ENCODE measurements at regions not wholly inside any gene's neighbourhood (a gene's known extent, or its start where the extent isn't known, plus 50 kb on each side); places are given as distances from the start of the nearest gene placed in this dataset.

DNA sequence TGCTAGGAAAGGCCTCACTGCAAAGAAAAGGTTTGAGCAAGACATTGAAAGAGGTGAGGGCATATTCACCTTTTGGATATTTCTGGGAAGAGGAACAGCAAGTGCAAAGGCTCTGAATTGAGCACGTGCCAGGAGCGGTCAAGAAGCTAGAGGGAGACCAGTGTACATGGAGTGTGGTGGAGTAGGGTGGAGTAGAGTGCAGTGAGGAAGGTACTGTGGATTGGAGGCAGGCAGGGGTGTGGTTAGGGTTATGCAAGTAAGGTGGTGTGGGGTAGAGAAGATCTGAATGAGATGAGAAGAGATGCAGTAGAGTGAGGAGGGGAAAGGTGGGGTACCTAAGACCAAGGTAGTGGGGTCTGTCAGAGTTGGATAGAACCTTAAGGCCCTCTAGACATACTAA lies 119.6 kb downstream of the OMA1 start (continued):
- TF ChIP-seq REST (IDR thresholded peaks at IDR 0.05; ENCODE audit: low read depth, low read length), result no peak
- no peak for TF ChIP-seq FOXJ3 (CRISPR knock-in tag; IDR thresholded peaks at IDR 0.05)
- TF ChIP-seq TCF12 (IDR thresholded peaks at IDR 0.05), result no peak

DNA sequence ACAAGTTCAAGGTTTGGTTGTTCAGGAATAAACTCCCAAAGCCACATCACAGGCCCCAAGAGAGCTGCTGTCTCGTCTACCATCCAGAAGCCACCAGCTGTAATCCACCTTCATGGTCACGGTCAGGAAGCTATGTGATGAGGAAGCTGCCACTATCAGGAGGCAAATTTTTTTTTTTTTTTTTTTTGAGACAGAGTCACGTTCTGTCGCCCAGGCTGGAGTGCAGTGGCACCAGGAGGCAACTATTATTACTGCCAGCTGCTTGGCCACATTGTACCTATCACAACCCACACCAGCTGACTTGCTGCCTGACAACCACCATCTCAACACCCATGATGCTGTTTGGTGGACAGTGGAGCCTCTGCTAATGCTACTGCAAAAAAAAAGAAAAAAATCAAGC lies 124.1 kb downstream of the OMA1 start:
- Histone ChIP-seq H3K4me1 (ENCODE audit: control insufficient read depth in 1 of 2, insufficient read depth in 2 of 2, low read depth in 1 of 2, low read length in 1 of 2) (no peaks in the 10 kb centered on the region; a peak in 2 of 4 replicates), H3K9me3 (no peaks in the 10 kb centered on the region), H3F3A (replicated peaks; ENCODE audit: insufficient read depth) (no peaks in the 10 kb centered on the region), H3K4me3 (ENCODE audit: low read depth in 2 of 2, low read length in 1 of 2) (no peak overlapping the region), H3K4me2 (no peak overlapping the region), H2AFZ (ENCODE audit: low read depth) (no peak overlapping the region), H3K79me2 (ENCODE audit: insufficient read depth) (no peaks in the 10 kb centered on the region), H3K9me2 (no peaks in the 10 kb centered on the region), H3K36me3 (replicated peaks in 1 of 2; ENCODE audit: control insufficient read depth in 1 of 2, insufficient read depth in 2 of 2, low read length in 1 of 2) (no peaks in the 10 kb centered on the region), H3K27ac (ENCODE audit: low read depth in 2 of 2, low read length in 1 of 2) (no peak overlapping the region), H4K20me1 (ENCODE audit: insufficient read depth) (no peaks in the 10 kb centered on the region), H3K9ac (no peak overlapping the region), H3K27me3 (ENCODE audit: insufficient read depth) (no peaks in the 10 kb centered on the region)
- ChIA-PET CTCF (no interaction called here), POLR2A (no interaction called here)
- no peak for DNase-seq
- WGBS (ENCODE audit: low lambda C conversion rate), result 78% methylated on average over 4 of the region's 4 CpGs
- no peak for TF ChIP-seq NRF1 (IDR thresholded peaks at IDR 0.05; ENCODE audit: low read depth, low read length)
- no peak for TF ChIP-seq USF1 (IDR thresholded peaks at IDR 0.05; ENCODE audit: borderline replicate concordance, low read depth)
- TF ChIP-seq ELF1 (IDR thresholded peaks at IDR 0.05), result no peak
- no peak for TF ChIP-seq RFX5 (IDR thresholded peaks at IDR 0.05; ENCODE audit: low read length)
- TF ChIP-seq RXRA (IDR thresholded peaks at IDR 0.05; ENCODE audit: borderline replicate concordance, low read depth), result no peak
- TF ChIP-seq FOSL2 (IDR thresholded peaks at IDR 0.05; ENCODE audit: borderline replicate concordance, low read depth), result no peak
- TF ChIP-seq, protein P1, sequence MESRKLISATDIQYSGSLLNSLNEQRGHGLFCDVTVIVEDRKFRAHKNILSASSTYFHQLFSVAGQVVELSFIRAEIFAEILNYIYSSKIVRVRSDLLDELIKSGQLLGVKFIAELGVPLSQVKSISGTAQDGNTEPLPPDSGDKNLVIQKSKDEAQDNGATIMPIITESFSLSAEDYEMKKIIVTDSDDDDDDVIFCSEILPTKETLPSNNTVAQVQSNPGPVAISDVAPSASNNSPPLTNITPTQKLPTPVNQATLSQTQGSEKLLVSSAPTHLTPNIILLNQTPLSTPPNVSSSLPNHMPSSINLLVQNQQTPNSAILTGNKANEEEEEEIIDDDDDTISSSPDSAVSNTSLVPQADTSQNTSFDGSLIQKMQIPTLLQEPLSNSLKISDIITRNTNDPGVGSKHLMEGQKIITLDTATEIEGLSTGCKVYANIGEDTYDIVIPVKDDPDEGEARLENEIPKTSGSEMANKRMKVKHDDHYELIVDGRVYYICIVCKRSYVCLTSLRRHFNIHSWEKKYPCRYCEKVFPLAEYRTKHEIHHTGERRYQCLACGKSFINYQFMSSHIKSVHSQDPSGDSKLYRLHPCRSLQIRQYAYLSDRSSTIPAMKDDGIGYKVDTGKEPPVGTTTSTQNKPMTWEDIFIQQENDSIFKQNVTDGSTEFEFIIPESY (IDR thresholded peaks at IDR 0.05; ENCODE audit: borderline replicate concordance, low read depth), result no peak
- TF ChIP-seq MEF2A (IDR thresholded peaks at IDR 0.05; ENCODE audit: borderline replicate concordance, low read depth), result no peak
- TF ChIP-seq YY1 (IDR thresholded peaks at IDR 0.05; ENCODE audit: low read depth), result no peak
- TF ChIP-seq FOXM1 (IDR thresholded peaks at IDR 0.05; ENCODE audit: low read depth), result no peak
- no peak for TF ChIP-seq GABPA (IDR thresholded peaks at IDR 0.05; ENCODE audit: low read depth)
- TF ChIP-seq PBX3 (IDR thresholded peaks at IDR 0.05), result no peak
- TF ChIP-seq CHD2 (IDR thresholded peaks at IDR 0.05; ENCODE audit: low read length, partially characterized antibody), result no peak
- TF ChIP-seq POLR2AphosphoS5 (IDR thresholded peaks at IDR 0.05; ENCODE audit: low read depth, low read length), result no peak
- TF ChIP-seq TEAD4 (IDR thresholded peaks at IDR 0.05; ENCODE audit: borderline replicate concordance, insufficient read depth), result no peak
- TF ChIP-seq, protein P2, sequence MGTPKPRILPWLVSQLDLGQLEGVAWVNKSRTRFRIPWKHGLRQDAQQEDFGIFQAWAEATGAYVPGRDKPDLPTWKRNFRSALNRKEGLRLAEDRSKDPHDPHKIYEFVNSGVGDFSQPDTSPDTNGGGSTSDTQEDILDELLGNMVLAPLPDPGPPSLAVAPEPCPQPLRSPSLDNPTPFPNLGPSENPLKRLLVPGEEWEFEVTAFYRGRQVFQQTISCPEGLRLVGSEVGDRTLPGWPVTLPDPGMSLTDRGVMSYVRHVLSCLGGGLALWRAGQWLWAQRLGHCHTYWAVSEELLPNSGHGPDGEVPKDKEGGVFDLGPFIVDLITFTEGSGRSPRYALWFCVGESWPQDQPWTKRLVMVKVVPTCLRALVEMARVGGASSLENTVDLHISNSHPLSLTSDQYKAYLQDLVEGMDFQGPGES (IDR thresholded peaks at IDR 0.05; ENCODE audit: low read depth, low read length), result no peak

All from SK-N-SH (cell line).